Breast epithelium (tissue), 4 donors: ENCODE measurements at regions not wholly inside any gene's neighbourhood (a gene's known extent, or its start where the extent isn't known, plus 50 kb on each side); places are given as distances from the start of the nearest gene placed in this dataset.

Source experiments
- DNase-seq, 2 donors: peaks; one replicate each; pipeline ENCODE4 v3.0.0-alpha.2; 2019; ENCODE audit warnings: low spot score in 2 of 2
- H3K27ac ChIP-seq, 2 donors: fragments of 200-600 bp; sonication (generic) in 1 of 2; one replicate each; pipeline ENCODE4 v1.5.1; 2016 to 2019; ENCODE audit warnings: mild to moderate bottlenecking in 1 of 2
- H3K27me3 ChIP-seq, 2 donors: fragments of 200-600 bp; sonication (generic) in 1 of 2; one replicate each; pipeline versions ENCODE4 v1.5.1 to v1.6.0; 2017 to 2019; ENCODE audit warnings: control low read depth in 1 of 2, mild to moderate bottlenecking in 1 of 2
- H3K36me3 ChIP-seq: fragments of 200-600 bp; one replicate; pipeline ENCODE4 v1.5.1; 2019
- H3K4me1 ChIP-seq, 2 donors: fragments of 200-600 bp; sonication (generic); one replicate each; pipeline ENCODE4 v1.5.1; 2016 to 2019; ENCODE audit warnings: control low read depth in 1 of 2
- H3K4me3 ChIP-seq, 3 donors: fragments of 200-600 bp; sonication (generic); 1 replicate in 2 of 3; 2 replicates in 1 of 3; pipeline ENCODE4 v1.5.1; 2016 to 2019; ENCODE audit warnings: mild to moderate bottlenecking in 3 of 3, moderate library complexity in 2 of 3
- H3K9me3 ChIP-seq, 2 donors: fragments of 200-600 bp; sonication (generic) in 1 of 2; one replicate each; pipeline ENCODE4 v1.5.1; 2016 to 2019; ENCODE audit warnings: control low read depth in 1 of 2
- POLR2A ChIP-seq: fragments of 450-650 bp; IDR thresholded peaks from one replicate; pipeline ENCODE4 v1.6.1; 2016; ENCODE audit warnings: antibody characterized with exemption, mild to moderate bottlenecking, moderate library complexity
- POLR2AphosphoS5 ChIP-seq, 3 donors: sonication (generic); formaldehyde crosslinking; IDR thresholded peaks; one replicate each; pipeline ENCODE4 v1.6.1; 2017; ENCODE audit warnings: antibody characterized with exemption in 3 of 3
- intact Hi-C: fragments of 100-400 bp; cut with DNase I; formaldehyde crosslinking; loops from one replicate; pipeline ENCODE4 v1.15.1; 2023; ENCODE audit warnings: low total_unique reads
- TF ChIP-seq, protein P1 (sequence below), 3 donors: fragments of 450-650 bp; IDR thresholded peaks; one replicate each; pipeline ENCODE4 v1.5.1; 2016 to 2017; ENCODE audit warnings: antibody characterized with exemption in 3 of 3, mild to moderate bottlenecking in 3 of 3, moderate library complexity in 3 of 3

DNA sequence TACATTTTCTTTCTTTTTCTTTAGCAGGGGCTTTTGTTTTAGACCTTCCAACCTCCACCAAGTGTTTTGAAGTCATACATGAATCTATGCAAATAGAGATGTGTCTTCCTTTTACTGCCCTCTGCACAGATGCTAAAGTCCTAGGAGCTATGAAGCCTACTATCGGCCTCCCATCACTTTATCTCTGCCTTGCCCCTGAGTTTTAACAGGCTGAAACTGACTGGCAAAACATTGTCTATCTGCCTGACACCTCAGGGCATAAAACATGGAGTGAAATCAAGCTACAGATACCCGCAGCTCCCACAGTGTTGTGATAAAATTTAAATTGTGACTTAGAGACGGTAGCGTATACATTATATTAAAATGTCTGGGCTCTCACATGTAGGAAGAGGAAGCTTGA lies 604.6 kb upstream of the C9orf72 start:
- TF ChIP-seq, protein P1, sequence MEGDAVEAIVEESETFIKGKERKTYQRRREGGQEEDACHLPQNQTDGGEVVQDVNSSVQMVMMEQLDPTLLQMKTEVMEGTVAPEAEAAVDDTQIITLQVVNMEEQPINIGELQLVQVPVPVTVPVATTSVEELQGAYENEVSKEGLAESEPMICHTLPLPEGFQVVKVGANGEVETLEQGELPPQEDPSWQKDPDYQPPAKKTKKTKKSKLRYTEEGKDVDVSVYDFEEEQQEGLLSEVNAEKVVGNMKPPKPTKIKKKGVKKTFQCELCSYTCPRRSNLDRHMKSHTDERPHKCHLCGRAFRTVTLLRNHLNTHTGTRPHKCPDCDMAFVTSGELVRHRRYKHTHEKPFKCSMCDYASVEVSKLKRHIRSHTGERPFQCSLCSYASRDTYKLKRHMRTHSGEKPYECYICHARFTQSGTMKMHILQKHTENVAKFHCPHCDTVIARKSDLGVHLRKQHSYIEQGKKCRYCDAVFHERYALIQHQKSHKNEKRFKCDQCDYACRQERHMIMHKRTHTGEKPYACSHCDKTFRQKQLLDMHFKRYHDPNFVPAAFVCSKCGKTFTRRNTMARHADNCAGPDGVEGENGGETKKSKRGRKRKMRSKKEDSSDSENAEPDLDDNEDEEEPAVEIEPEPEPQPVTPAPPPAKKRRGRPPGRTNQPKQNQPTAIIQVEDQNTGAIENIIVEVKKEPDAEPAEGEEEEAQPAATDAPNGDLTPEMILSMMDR (IDR thresholded peaks at IDR 0.05): no peak
- no peak for TF ChIP-seq POLR2AphosphoS5 (IDR thresholded peaks at IDR 0.05)
- H3K4me1 ChIP-seq: no peaks in the 10 kb centered on the region
- no peak overlapping the region for H3K4me3 ChIP-seq
- DNase-seq: no peak
- no peaks in the 10 kb centered on the region for H3K9me3 ChIP-seq
- no peaks in the 10 kb centered on the region for H3K27me3 ChIP-seq
- H3K27ac ChIP-seq: no peak overlapping the region
- H3K36me3 ChIP-seq: no peaks in the 10 kb centered on the region
- intact Hi-C loops: no loop called here

DNA sequence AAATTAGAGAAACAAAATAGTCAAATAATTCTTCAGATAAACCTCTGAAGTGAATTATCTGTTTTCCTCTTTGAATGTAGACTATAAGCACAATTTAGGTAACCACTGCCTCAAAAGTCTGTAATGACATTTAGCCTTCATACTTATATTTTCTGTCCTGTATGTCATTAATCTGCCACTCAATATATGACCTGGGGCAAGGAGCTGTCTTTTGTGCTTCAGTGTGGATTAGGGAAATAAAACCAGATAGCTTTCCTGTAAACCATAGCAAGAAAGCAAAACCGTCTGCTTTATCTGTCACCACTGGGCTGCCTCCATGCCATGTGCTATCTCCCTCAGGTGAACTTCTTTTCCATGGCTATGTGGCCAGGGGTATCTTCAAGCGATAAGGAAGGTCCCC lies 606.6 kb upstream of the C9orf72 start:
- Histone ChIP-seq H3K27me3 (no peaks in the 10 kb centered on the region), H3K27ac (no peak overlapping the region), H3K4me1 (no peaks in the 10 kb centered on the region), H3K9me3 (no peaks in the 10 kb centered on the region), H3K4me3 (no peak overlapping the region), H3K36me3 (no peaks in the 10 kb centered on the region)
- intact Hi-C loops: no loop called here
- TF ChIP-seq POLR2A (no peak), POLR2AphosphoS5 (IDR thresholded peaks at IDR 0.05) (no peak)
- TF ChIP-seq, protein P1 (IDR thresholded peaks at IDR 0.05): no peak
- DNase-seq: no peak

- no peak for DNase-seq
- Histone ChIP-seq H3K27me3 (no peaks in the 10 kb centered on the region), H3K36me3 (no peaks in the 10 kb centered on the region), H3K4me1 (no peaks in the 10 kb centered on the region), H3K9me3 (no peaks in the 10 kb centered on the region), H3K4me3 (no peak overlapping the region), H3K27ac (no peak overlapping the region)
- intact Hi-C loops: no loop called here
- TF ChIP-seq, protein P1 (IDR thresholded peaks at IDR 0.05): no peak
- no peak for TF ChIP-seq POLR2AphosphoS5 (IDR thresholded peaks at IDR 0.05)
- TF ChIP-seq POLR2A: no peak
Measured at GRCh38 chr9:28190981-28191380, 617.7 kb upstream of the C9orf72 start.

- Histone ChIP-seq H3K36me3 (no peaks in the 10 kb centered on the region), H3K27me3 (no peaks in the 10 kb centered on the region), H3K4me3 (no peak overlapping the region), H3K27ac (no peak overlapping the region), H3K4me1 (no peaks in the 10 kb centered on the region), H3K9me3 (no peaks in the 10 kb centered on the region)
- no peak for TF ChIP-seq POLR2AphosphoS5 (IDR thresholded peaks at IDR 0.05)
- TF ChIP-seq, protein P1 (IDR thresholded peaks at IDR 0.05): no peak
- DNase-seq: no peak
- intact Hi-C loops: no loop called here
Measured at GRCh38 chr9:28197653-28198052, 624.4 kb upstream of the C9orf72 start.

DNA sequence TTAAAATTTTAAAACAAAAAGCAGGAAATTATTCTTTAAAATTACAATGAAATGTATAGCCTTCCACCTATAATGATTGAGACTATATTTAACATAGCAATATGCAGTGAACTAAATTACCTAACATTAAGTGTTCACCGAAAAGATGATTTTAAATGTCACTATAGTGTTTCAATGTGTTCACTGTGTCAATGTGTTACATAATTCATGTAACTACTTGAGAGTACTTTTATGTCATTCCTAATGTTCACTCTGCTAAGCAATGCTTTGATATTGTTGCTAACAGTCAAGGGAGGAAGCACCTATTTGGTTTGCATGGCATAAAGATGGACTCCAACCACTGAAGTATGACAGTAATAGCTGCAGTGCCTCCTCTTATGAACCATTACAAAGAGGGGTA lies 629.8 kb upstream of the C9orf72 start:
- Histone ChIP-seq H3K27ac (no peak overlapping the region), H3K9me3 (no peaks in the 10 kb centered on the region), H3K36me3 (no peaks in the 10 kb centered on the region), H3K4me3 (no peak overlapping the region), H3K27me3 (no peaks in the 10 kb centered on the region), H3K4me1 (no peaks in the 10 kb centered on the region)
- TF ChIP-seq, protein P1 (IDR thresholded peaks at IDR 0.05): no peak
- TF ChIP-seq POLR2AphosphoS5 (IDR thresholded peaks at IDR 0.05): no peak
- TF ChIP-seq POLR2A: no peak
- DNase-seq: no peak
- intact Hi-C loops: no loop called here
